B cell (primary cell): ENCODE measurements at regions not wholly inside any gene's neighbourhood (a gene's known extent, or its start where the extent isn't known, plus 50 kb on each side); places are given as distances from the start of the nearest gene placed in this dataset.

Source experiments
- ATAC-seq: fragments of 200-7000 bp; cut with Tn5 transposase; one replicate; pipeline ENCODE4 v1.10.0; 2021; ENCODE audit warnings: low read depth, mild to moderate bottlenecking, moderate number of reproducible peaks, moderate library complexity
- CTCF ChIA-PET: fragments of 350-600 bp; sonication (Branson Sonifier 250); formaldehyde crosslinking; loops from one replicate; lab custom pipeline; 2021; ENCODE audit warnings: antibody characterized with exemption, inconsistent platforms; lab: Charles Lee
- POLR2A ChIA-PET: fragments of 350-600 bp; sonication (Branson Sonifier 250); formaldehyde crosslinking; loops from one replicate; lab custom pipeline; 2021; ENCODE audit warnings: antibody characterized with exemption; lab: Charles Lee
- DNase-seq: peaks from one replicate; pipeline ENCODE4 v3.0.0; 2013
- H2AFZ ChIP-seq: 2 replicates; pipeline ENCODE4 v1.6.1; 2012; ENCODE audit warnings: mild to moderate bottlenecking, low read depth, low read length; ENCODE audit not compliant: insufficient read depth, poor library complexity, severe bottlenecking
- H3K27ac ChIP-seq, 2 donors: 1 replicate in 1 of 2; 2 replicates in 1 of 2; pipeline ENCODE4 v1.5.1; 2012 to 2013; ENCODE audit warnings: low read length in 2 of 2, mild to moderate bottlenecking in 2 of 2, moderate library complexity in 1 of 2
- H3K27me3 ChIP-seq, 4 experiments: fragments of 200-600 bp in 1 of 4; sonication (generic) in 1 of 4; replicated peaks in 1 of 4; 1 replicate in 2 of 4; 2 replicates in 2 of 4; pipeline versions ENCODE4 v1.6.1 to v1.7.0; 2013 to 2016; ENCODE audit warnings: low read length in 3 of 4, mild to moderate bottlenecking in 2 of 4, mixed read lengths in 1 of 4, moderate library complexity in 1 of 4; ENCODE audit not compliant: insufficient read depth in 4 of 4, control insufficient read depth in 3 of 4; ENCODE audit errors: control extremely low read depth in 1 of 4
- H3K36me3 ChIP-seq, 2 experiments: replicated peaks in 1 of 2; 1 replicate in 1 of 2; 2 replicates in 1 of 2; pipeline versions ENCODE4 v1.6.1 to v1.7.1; 2013; ENCODE audit warnings: low read length in 1 of 2; ENCODE audit not compliant: insufficient read depth in 2 of 2, control insufficient read depth in 1 of 2; ENCODE audit errors: control extremely low read depth in 1 of 2, extremely low read depth in 1 of 2
- H3K4me1 ChIP-seq, 2 donors: fragments of 200-600 bp in 1 of 2; sonication (generic) in 1 of 2; 1 replicate in 1 of 2; 2 replicates in 1 of 2; pipeline versions ENCODE4 v1.5.1 to v1.6.1; 2013 to 2017; ENCODE audit warnings: low read length in 2 of 2; ENCODE audit not compliant: control insufficient read depth in 2 of 2, insufficient read depth in 2 of 2
- H3K4me2 ChIP-seq: replicated peaks from 2 replicates; pipeline ENCODE3; 2012; ENCODE audit warnings: mild to moderate bottlenecking, low read depth, low read length; ENCODE audit not compliant: poor library complexity, severe bottlenecking
- H3K4me3 ChIP-seq, 5 experiments: fragments of 200-600 bp in 1 of 5; sonication (generic) in 1 of 5; 1 replicate in 3 of 5; 2 replicates in 2 of 5; pipeline versions ENCODE4 v1.5.1 to v1.7.0; 2011 to 2016; ENCODE audit warnings: low read length in 4 of 5, mild to moderate bottlenecking in 4 of 5, low read depth in 2 of 5, control low read depth in 1 of 5, moderate library complexity in 1 of 5; ENCODE audit not compliant: insufficient read depth in 1 of 5; ENCODE audit errors: control extremely low read depth in 1 of 5, extremely low read depth in 1 of 5
- H3K79me2 ChIP-seq: fragments of 200-600 bp; sonication (generic); one replicate; pipeline ENCODE4 v1.6.0; 2016; ENCODE audit warnings: low read length; ENCODE audit not compliant: control insufficient read depth, insufficient read depth
- H3K9ac ChIP-seq: fragments of 200-600 bp; sonication (generic); 2 replicates; pipeline ENCODE4 v1.6.1; 2017; ENCODE audit warnings: mild to moderate bottlenecking, low read length, moderate library complexity
- H3K9me3 ChIP-seq, 3 donors: one replicate each; pipeline versions ENCODE4 v1.6.1 to v1.7.1; 2013; ENCODE audit warnings: low read length in 2 of 3; ENCODE audit not compliant: control insufficient read depth in 2 of 3, insufficient read depth in 1 of 3; ENCODE audit errors: control extremely low read depth in 1 of 3
- H4K20me1 ChIP-seq: 2 replicates; pipeline ENCODE4 v1.6.0; 2012; ENCODE audit warnings: mild to moderate bottlenecking, low read length; ENCODE audit not compliant: insufficient read depth, control insufficient read depth, poor library complexity, severe bottlenecking
- H3K27ac Mint-ChIP-seq: one replicate; pipeline ENCODE4 v1.8.0; 2021; ENCODE audit warnings: mixed read lengths
- H3K27me3 Mint-ChIP-seq: one replicate; pipeline ENCODE4 v1.8.0; 2021; ENCODE audit warnings: mixed read lengths
- H3K4me1 Mint-ChIP-seq: one replicate; pipeline ENCODE4 v1.8.0; 2021; ENCODE audit warnings: mixed read lengths
- H3K4me3 Mint-ChIP-seq: one replicate; pipeline ENCODE4 v1.8.0; 2021; ENCODE audit warnings: mixed read lengths
- H3K9me3 Mint-ChIP-seq: one replicate; pipeline ENCODE4 v1.8.0; 2022; ENCODE audit warnings: mixed read lengths; ENCODE audit not compliant: insufficient read depth
- CTCF ChIP-seq: fragments of 200-600 bp; IDR thresholded peaks from one replicate; pipeline ENCODE4 v1.8.0; 2022; ENCODE audit warnings: antibody characterized with exemption, mild to moderate bottlenecking
- EZH2 ChIP-seq: IDR thresholded peaks from 2 replicates; pipeline ENCODE4 v1.6.1; 2012; ENCODE audit warnings: borderline replicate concordance, low read depth, mild to moderate bottlenecking, moderate library complexity, low read length; ENCODE audit not compliant: insufficient read depth, poor library complexity, severe bottlenecking
- WGBS: methylation state at CpG from one replicate; pipeline ENCODE4 v1.1.5; 2013; ENCODE audit warnings: missing lambda C conversion rate; ENCODE audit not compliant: insufficient coverage; 5-methylcytosine and 5-hydroxymethylcytosine counted together
- intact Hi-C: fragments of 100-400 bp; cut with micrococcal nuclease; formaldehyde crosslinking; loops from one replicate; pipeline ENCODE4 v1.10.0; 2022

DNA sequence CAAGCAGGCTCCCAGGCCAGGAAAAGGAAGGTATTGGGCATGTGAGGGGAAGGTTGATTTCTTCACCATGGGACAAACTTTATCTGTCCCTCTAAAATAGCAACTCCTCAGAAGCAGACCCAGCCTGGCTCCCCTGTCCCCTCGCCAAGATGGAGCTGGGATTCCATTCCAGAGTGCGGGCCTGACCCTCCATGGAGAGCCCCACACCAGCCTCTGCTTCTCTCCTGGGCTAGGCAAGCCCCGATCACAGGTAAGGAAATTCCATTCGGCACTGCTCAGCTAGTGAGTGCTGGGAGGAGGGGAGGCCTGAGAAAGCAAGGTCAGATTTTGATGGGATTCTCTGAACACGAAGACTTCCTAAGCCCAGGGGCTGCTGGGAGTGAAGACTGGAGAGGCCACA lies 98.4 kb downstream of the EFNB1 start:
- Histone ChIP-seq H3K4me2 (no peak overlapping the region), H3K79me2 (no peaks in the 10 kb centered on the region), H3K9ac (no peak overlapping the region), H3K27ac (no peak overlapping the region), H3K4me1 (no peaks in the 10 kb centered on the region), H2AFZ (no peak overlapping the region), H3K9me3 (no peaks in the 10 kb centered on the region), H3K36me3 (no peaks in the 10 kb centered on the region), H4K20me1 (no peaks in the 10 kb centered on the region), H3K27me3 (no peaks in the 10 kb centered on the region), H3K4me3 (no peak overlapping the region)
- Mint-ChIP-seq H3K27ac (no peak overlapping the region), H3K4me3 (no peak overlapping the region), H3K4me1 (no peaks in the 10 kb centered on the region), H3K9me3 (no peaks in the 10 kb centered on the region), H3K27me3 (no peaks in the 10 kb centered on the region)
- ATAC-seq (no peak), DNase-seq (no peak)
- POLR2A ChIA-PET, result no interaction called here
- WGBS, result 79% methylated on average over 3 of the region's 5 CpGs
- CTCF ChIA-PET, result no interaction called here
- intact Hi-C loops, result no loop called here
- no peak for TF ChIP-seq CTCF
- no peak for TF ChIP-seq EZH2

- ChIA-PET POLR2A (no interaction called here), CTCF (no interaction called here)
- no peak for TF ChIP-seq EZH2
- no peak for TF ChIP-seq CTCF
- intact Hi-C loops, result no loop called here
- H3K4me1 ChIP-seq, result no peaks in the 10 kb centered on the region
- Mint-ChIP-seq H3K27ac (no peak overlapping the region), H3K4me3 (no peak overlapping the region), H3K4me1 (no peaks in the 10 kb centered on the region), H3K27me3 (no peaks in the 10 kb centered on the region), H3K9me3 (no peaks in the 10 kb centered on the region)
- no peaks in the 10 kb centered on the region for H3K27me3 ChIP-seq
- no peak for ATAC-seq
- no peak for DNase-seq
- no peaks in the 10 kb centered on the region for H3K79me2 ChIP-seq
- no CpG with 5 or more reads among the region's 2 CpGs for WGBS
- H3K4me3 ChIP-seq, result no peak overlapping the region
- no peak overlapping the region for H3K9ac ChIP-seq
- no peaks in the 10 kb centered on the region for H4K20me1 ChIP-seq
- no peak overlapping the region for H3K4me2 ChIP-seq
- H3K9me3 ChIP-seq, result no peaks in the 10 kb centered on the region
- no peak overlapping the region for H3K27ac ChIP-seq
- H3K36me3 ChIP-seq, result no peaks in the 10 kb centered on the region
- H2AFZ ChIP-seq, result no peak overlapping the region
Measured at GRCh38 chrX:68923147-68923546, 94.3 kb downstream of the EFNB1 start.
